ENCODE measurements at regions not wholly inside any gene's neighbourhood (a gene's known extent, or its start where the extent isn't known, plus 50 kb on each side); places are given as distances from the start of the nearest gene placed in this dataset.

DNA sequence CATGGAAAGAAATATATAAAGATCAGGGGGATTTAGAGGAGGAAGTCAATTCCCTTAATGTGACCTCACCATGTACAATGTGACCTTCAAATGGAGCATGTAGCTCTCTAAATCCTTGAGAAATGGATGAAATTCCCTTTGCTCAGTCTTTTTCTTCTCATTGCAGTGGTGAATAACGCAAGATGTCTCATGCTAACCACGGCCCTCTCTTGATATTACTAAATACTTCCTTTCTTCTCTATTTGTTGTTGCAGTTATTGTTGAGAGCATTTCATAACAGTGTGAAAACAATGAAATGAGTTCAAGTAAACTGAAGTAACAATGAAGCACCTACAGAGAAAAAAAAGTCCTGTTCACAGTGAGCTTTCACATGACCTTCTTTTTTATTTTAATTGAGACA lies 55.6 kb downstream of the ZNF281 start:
- H3K4me2 ChIP-seq (ENCODE audit: insufficient read depth, low read length) = no peak overlapping the region
- DNase-seq (ENCODE audit: extremely low read depth in 1 of 4, low spot score in 3 of 4) = no peak

DNA sequence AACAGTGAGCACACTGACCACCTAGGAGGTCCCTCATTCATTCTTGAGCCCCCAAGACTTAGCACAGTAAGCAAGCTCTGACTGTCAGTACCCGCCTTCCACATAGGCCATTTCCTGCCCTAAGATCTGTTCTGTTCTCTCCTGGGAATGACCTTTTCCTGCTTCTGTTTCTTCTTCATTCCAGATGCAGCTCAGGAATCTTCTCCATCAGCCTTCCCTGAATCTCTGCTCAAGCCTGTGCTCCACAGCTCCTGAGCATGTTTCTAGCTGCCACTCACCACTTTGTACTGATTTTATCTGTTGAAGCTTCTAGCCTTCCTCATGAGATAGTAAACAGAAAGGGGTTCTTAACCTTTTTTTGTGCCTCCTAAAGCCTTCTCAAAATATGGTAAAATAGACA lies 56.6 kb downstream of the ZNF281 start:
- CTCF ChIA-PET (ENCODE audit: low intra/inter-chr PET ratio) = no interaction called here

More for the DNA sequence above, 55.6 kb downstream of the ZNF281 start:
- ChIA-PET POLR2A (interaction anchor here (1.0 to 1.8 kb wide), 3 partner anchors 10 to 33 kb away, joined by 3 to 4 read pairs (median 4); no protein-coding TSS in a partner anchor), CTCF (ENCODE audit: low intra/inter-chr PET ratio) (no interaction called here)
- Histone ChIP-seq H3K4me3 (no peak overlapping the region), H3K9ac (ENCODE audit: insufficient read depth in 1 of 2, low read depth in 2 of 2, low read length in 2 of 2) (no peak overlapping the region), H3K4me1 (replicated peaks in 1 of 2; ENCODE audit: control insufficient read depth in 2 of 2, insufficient read depth in 2 of 2, low read length in 2 of 2) (no peaks in the 10 kb centered on the region), H3K27ac (ENCODE audit: extremely low read depth, low read depth, low read length) (no peak overlapping the region), H3K9me1 (ENCODE audit: control insufficient read depth, insufficient read depth, low read length) (no peaks in the 10 kb centered on the region), H2AFZ (ENCODE audit: low read depth, low read length) (no peak overlapping the region), H3K36me3 (ENCODE audit: control insufficient read depth, insufficient read depth, low read length) (no peaks in the 10 kb centered on the region), H4K20me1 (replicated peaks; ENCODE audit: control insufficient read depth, insufficient read depth, low read length) (no peaks in the 10 kb centered on the region), H3K9me3 (replicated peaks; ENCODE audit: control insufficient read depth, insufficient read depth, low read depth, low read length) (no peaks in the 10 kb centered on the region), H3K79me2 (ENCODE audit: control insufficient read depth, insufficient read depth, low read length) (no peaks in the 10 kb centered on the region), H3K27me3 (ENCODE audit: control insufficient read depth in 2 of 2, insufficient read depth in 2 of 2, low read length in 2 of 2) (peaks cover 12 to 26% of the 10 kb centered on the region in 2 experiments)
- FAIRE-seq = peak; percentile 23
- ATAC-seq = no peak
- intact Hi-C loops (cut with micrococcal nuclease) (no loop called here), in situ Hi-C loops (cut with MboI) (no loop called here)
- no peak for TF ChIP-seq TRIM28 (IDR thresholded peaks at IDR 0.05)
- BruUV-seq (replicated peaks) = no TSS peak
- 11% methylated on average over 2 of the region's 2 CpGs for WGBS (ENCODE audit: insufficient coverage, low coverage, missing lambda C conversion rate)

More for the DNA sequence above, 56.6 kb downstream of the ZNF281 start:
- Histone ChIP-seq H3K4me3 (no peak overlapping the region), H2AFZ (ENCODE audit: low read depth, low read length) (no peak overlapping the region), H3K36me3 (ENCODE audit: control insufficient read depth, insufficient read depth, low read length) (no peaks in the 10 kb centered on the region), H3K9me3 (replicated peaks; ENCODE audit: control insufficient read depth, insufficient read depth, low read depth, low read length) (no peaks in the 10 kb centered on the region), H3K27ac (ENCODE audit: extremely low read depth, low read depth, low read length) (no peak overlapping the region), H3K9ac (ENCODE audit: insufficient read depth in 1 of 2, low read depth in 2 of 2, low read length in 2 of 2) (no peak overlapping the region), H3K4me1 (replicated peaks in 1 of 2; ENCODE audit: control insufficient read depth in 2 of 2, insufficient read depth in 2 of 2, low read length in 2 of 2) (no peaks in the 10 kb centered on the region), H3K9me1 (ENCODE audit: control insufficient read depth, insufficient read depth, low read length) (no peaks in the 10 kb centered on the region), H3K79me2 (ENCODE audit: control insufficient read depth, insufficient read depth, low read length) (no peaks in the 10 kb centered on the region), H4K20me1 (replicated peaks; ENCODE audit: control insufficient read depth, insufficient read depth, low read length) (no peaks in the 10 kb centered on the region), H3K4me2 (ENCODE audit: insufficient read depth, low read length) (no peak overlapping the region), H3K27me3 (ENCODE audit: control insufficient read depth in 2 of 2, insufficient read depth in 2 of 2, low read length in 2 of 2) (peaks cover 12 to 26% of the 10 kb centered on the region in 2 experiments)
- POLR2A ChIA-PET = interaction anchor here (1.5 to 1.8 kb wide), 2 partner anchors 11 to 32 kb away, joined by 4 read pairs; no protein-coding TSS in a partner anchor
- 10% methylated on average over 1 of the region's 1 CpG for WGBS (ENCODE audit: insufficient coverage, low coverage, missing lambda C conversion rate)
- FAIRE-seq = no peak
- in situ Hi-C loops (cut with MboI) = no loop called here
- peak; percentile 22; the same call in 1 of the 3 replicates for ATAC-seq
- no TSS peak for BruUV-seq (replicated peaks)
- intact Hi-C loops (cut with micrococcal nuclease) = no loop called here
- DNase-seq (ENCODE audit: extremely low read depth in 1 of 4, low spot score in 3 of 4) = no peak
- TF ChIP-seq PTTG1 (tag; IDR thresholded peaks at IDR 0.05; ENCODE audit: low read depth) = no peak
- TF ChIP-seq, protein P1, sequence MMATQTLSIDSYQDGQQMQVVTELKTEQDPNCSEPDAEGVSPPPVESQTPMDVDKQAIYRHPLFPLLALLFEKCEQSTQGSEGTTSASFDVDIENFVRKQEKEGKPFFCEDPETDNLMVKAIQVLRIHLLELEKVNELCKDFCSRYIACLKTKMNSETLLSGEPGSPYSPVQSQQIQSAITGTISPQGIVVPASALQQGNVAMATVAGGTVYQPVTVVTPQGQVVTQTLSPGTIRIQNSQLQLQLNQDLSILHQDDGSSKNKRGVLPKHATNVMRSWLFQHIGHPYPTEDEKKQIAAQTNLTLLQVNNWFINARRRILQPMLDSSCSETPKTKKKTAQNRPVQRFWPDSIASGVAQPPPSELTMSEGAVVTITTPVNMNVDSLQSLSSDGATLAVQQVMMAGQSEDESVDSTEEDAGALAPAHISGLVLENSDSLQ (IDR thresholded peaks at IDR 0.05) = peak; percentile 71; the same call in 1 of the 2 replicates
- TF ChIP-seq, protein P2, sequence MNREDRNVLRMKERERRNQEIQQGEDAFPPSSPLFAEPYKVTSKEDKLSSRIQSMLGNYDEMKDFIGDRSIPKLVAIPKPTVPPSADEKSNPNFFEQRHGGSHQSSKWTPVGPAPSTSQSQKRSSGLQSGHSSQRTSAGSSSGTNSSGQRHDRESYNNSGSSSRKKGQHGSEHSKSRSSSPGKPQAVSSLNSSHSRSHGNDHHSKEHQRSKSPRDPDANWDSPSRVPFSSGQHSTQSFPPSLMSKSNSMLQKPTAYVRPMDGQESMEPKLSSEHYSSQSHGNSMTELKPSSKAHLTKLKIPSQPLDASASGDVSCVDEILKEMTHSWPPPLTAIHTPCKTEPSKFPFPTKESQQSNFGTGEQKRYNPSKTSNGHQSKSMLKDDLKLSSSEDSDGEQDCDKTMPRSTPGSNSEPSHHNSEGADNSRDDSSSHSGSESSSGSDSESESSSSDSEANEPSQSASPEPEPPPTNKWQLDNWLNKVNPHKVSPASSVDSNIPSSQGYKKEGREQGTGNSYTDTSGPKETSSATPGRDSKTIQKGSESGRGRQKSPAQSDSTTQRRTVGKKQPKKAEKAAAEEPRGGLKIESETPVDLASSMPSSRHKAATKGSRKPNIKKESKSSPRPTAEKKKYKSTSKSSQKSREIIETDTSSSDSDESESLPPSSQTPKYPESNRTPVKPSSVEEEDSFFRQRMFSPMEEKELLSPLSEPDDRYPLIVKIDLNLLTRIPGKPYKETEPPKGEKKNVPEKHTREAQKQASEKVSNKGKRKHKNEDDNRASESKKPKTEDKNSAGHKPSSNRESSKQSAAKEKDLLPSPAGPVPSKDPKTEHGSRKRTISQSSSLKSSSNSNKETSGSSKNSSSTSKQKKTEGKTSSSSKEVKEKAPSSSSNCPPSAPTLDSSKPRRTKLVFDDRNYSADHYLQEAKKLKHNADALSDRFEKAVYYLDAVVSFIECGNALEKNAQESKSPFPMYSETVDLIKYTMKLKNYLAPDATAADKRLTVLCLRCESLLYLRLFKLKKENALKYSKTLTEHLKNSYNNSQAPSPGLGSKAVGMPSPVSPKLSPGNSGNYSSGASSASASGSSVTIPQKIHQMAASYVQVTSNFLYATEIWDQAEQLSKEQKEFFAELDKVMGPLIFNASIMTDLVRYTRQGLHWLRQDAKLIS (CRISPR knock-in tag; IDR thresholded peaks at IDR 0.05) = no peak
- TF ChIP-seq MXI1 (IDR thresholded peaks at IDR 0.05; ENCODE audit: low read depth, low read length) = no peak
